H9 (cell line): ENCODE measurements at regions not wholly inside any gene's neighbourhood (a gene's known extent, or its start where the extent isn't known, plus 50 kb on each side); places are given as distances from the start of the nearest gene placed in this dataset.

Source experiments
- DNase-seq: peaks from one replicate; pipeline ENCODE4 v3.0.0-alpha.2; 2017
- H2AFZ ChIP-seq: one replicate; pipeline ENCODE4 v1.6.1; 2013; ENCODE audit warnings: mild to moderate bottlenecking, low read length, control low read depth, moderate library complexity
- H2AK5ac ChIP-seq: 2 replicates; pipeline ENCODE4 v1.6.1; 2013; ENCODE audit warnings: low read length, control low read depth, mixed read lengths; ENCODE audit not compliant: insufficient read length
- H2BK120ac ChIP-seq: one replicate; pipeline ENCODE4 v1.6.1; 2013; ENCODE audit warnings: low read depth, mild to moderate bottlenecking, low read length, control low read depth, inconsistent platforms; ENCODE audit not compliant: poor library complexity, severe bottlenecking
- H2BK12ac ChIP-seq: 2 replicates; pipeline ENCODE4 v1.6.1; 2013; ENCODE audit warnings: low read length, control low read depth, mixed read lengths, low read depth; ENCODE audit not compliant: insufficient read length
- H2BK15ac ChIP-seq: 2 replicates; pipeline ENCODE4 v1.6.1; 2013; ENCODE audit warnings: low read depth, low read length, control low read depth
- H2BK20ac ChIP-seq: one replicate; pipeline ENCODE4 v1.6.1; 2013; ENCODE audit warnings: low read depth, mild to moderate bottlenecking, low read length, control low read depth, inconsistent platforms; ENCODE audit not compliant: poor library complexity, severe bottlenecking
- H2BK5ac ChIP-seq: 2 replicates; pipeline ENCODE4 v1.6.1; 2013; ENCODE audit warnings: low read length, control low read depth, mixed read lengths; ENCODE audit not compliant: insufficient read length
- H3K14ac ChIP-seq: 2 replicates; pipeline ENCODE4 v1.6.1; 2013; ENCODE audit warnings: low read length, control low read depth; ENCODE audit not compliant: insufficient read depth
- H3K18ac ChIP-seq: 2 replicates; pipeline ENCODE4 v1.6.1; 2013; ENCODE audit warnings: low read depth, mild to moderate bottlenecking, mixed read lengths, low read length, control low read depth; ENCODE audit not compliant: insufficient read length
- H3K23ac ChIP-seq: 2 replicates; pipeline ENCODE4 v1.6.1; 2013; ENCODE audit warnings: low read length, control low read depth, mixed read lengths, low read depth; ENCODE audit not compliant: insufficient read length
- H3K23me2 ChIP-seq: 2 replicates; pipeline ENCODE4 v1.6.1; 2013; ENCODE audit warnings: low read depth, mild to moderate bottlenecking, mixed read lengths, low read length, control low read depth; ENCODE audit not compliant: insufficient read length, poor library complexity, severe bottlenecking
- H3K27ac ChIP-seq: 2 replicates; pipeline ENCODE4 v1.5.1; 2013; ENCODE audit warnings: low read length, control low read depth, mixed read lengths, low read depth; ENCODE audit not compliant: insufficient read length
- H3K27me3 ChIP-seq: 2 replicates; pipeline ENCODE4 v1.6.1; 2013; ENCODE audit warnings: low read length, control low read depth, inconsistent platforms; ENCODE audit not compliant: insufficient read depth
- H3K4ac ChIP-seq: 2 replicates; pipeline ENCODE4 v1.6.1; 2013; ENCODE audit warnings: low read depth, mild to moderate bottlenecking, control low read depth, inconsistent platforms, low read length, moderate library complexity
- H3K4me1 ChIP-seq: 2 replicates; pipeline ENCODE4 v1.6.1; 2013; ENCODE audit warnings: low read length, control low read depth, inconsistent platforms; ENCODE audit not compliant: insufficient read depth
- H3K4me2 ChIP-seq: 2 replicates; pipeline ENCODE4 v1.6.1; 2013; ENCODE audit warnings: low read length, control low read depth, mixed read lengths; ENCODE audit not compliant: insufficient read length, insufficient read depth
- H3K56ac ChIP-seq: 2 replicates; pipeline ENCODE4 v1.6.1; 2013; ENCODE audit warnings: low read depth, mild to moderate bottlenecking, mixed read lengths, low read length, control low read depth; ENCODE audit not compliant: insufficient read length
- H3K79me1 ChIP-seq: 2 replicates; pipeline ENCODE4 v1.6.1; 2013; ENCODE audit warnings: low read depth, mild to moderate bottlenecking, moderate library complexity, low read length, control low read depth, inconsistent platforms; ENCODE audit not compliant: insufficient read depth, poor library complexity, severe bottlenecking
- H3K79me2 ChIP-seq: 2 replicates; pipeline ENCODE4 v1.6.1; 2013; ENCODE audit warnings: low read length, control low read depth, inconsistent platforms; ENCODE audit not compliant: insufficient read depth
- H3K9ac ChIP-seq: 2 replicates; pipeline ENCODE4 v1.6.1; 2013; ENCODE audit warnings: low read length, control low read depth, mixed read lengths; ENCODE audit not compliant: insufficient read length; ENCODE audit errors: extremely low read depth
- H3K9me3 ChIP-seq: one replicate; pipeline ENCODE4 v1.6.1; 2013; ENCODE audit warnings: low read depth, low read length, inconsistent platforms; ENCODE audit not compliant: control insufficient read depth
- H3T11ph ChIP-seq: one replicate; pipeline ENCODE4 v1.6.1; 2013; ENCODE audit warnings: mild to moderate bottlenecking, low read length, control low read depth, inconsistent platforms
- H4K20me1 ChIP-seq: one replicate; pipeline ENCODE4 v1.6.1; 2013; ENCODE audit not compliant: control insufficient read depth, insufficient read length, insufficient read depth
- H4K5ac ChIP-seq: 2 replicates; pipeline ENCODE4 v1.6.1; 2013; ENCODE audit warnings: low read depth, mild to moderate bottlenecking, mixed read lengths, low read length, control low read depth; ENCODE audit not compliant: insufficient read length
- H4K8ac ChIP-seq: replicated peaks from 2 replicates; pipeline ENCODE4 v1.6.1; 2013; ENCODE audit warnings: low read length, control low read depth, mixed read lengths, low read depth; ENCODE audit not compliant: insufficient read length
- H4K91ac ChIP-seq: 2 replicates; pipeline ENCODE4 v1.6.1; 2013; ENCODE audit warnings: low read depth, mild to moderate bottlenecking, moderate library complexity, mixed read lengths, low read length, control low read depth; ENCODE audit not compliant: insufficient read length
- H3K27ac Mint-ChIP-seq, 3 experiments: 2 replicates in 2 of 3; 3 replicates in 1 of 3; pipeline ENCODE4 v1.8.0; 2020 to 2021; ENCODE audit warnings: mixed read lengths in 3 of 3, mild to moderate bottlenecking in 1 of 3, moderate library complexity in 1 of 3
- H3K27me3 Mint-ChIP-seq: 2 replicates; pipeline ENCODE4 v1.8.0; 2021; ENCODE audit warnings: low read depth, mild to moderate bottlenecking, moderate library complexity, mixed read lengths
- H3K36me3 Mint-ChIP-seq, 3 experiments: 2 replicates in 2 of 3; 3 replicates in 1 of 3; pipeline ENCODE4 v1.8.0; 2020 to 2021; ENCODE audit warnings: low read depth in 3 of 3, mixed read lengths in 3 of 3; ENCODE audit not compliant: insufficient read depth in 1 of 3
- H3K4me1 Mint-ChIP-seq, 2 experiments: 2 replicates each; pipeline ENCODE4 v1.8.0; 2020; ENCODE audit warnings: mixed read lengths in 2 of 2
- H3K4me3 Mint-ChIP-seq, 2 experiments: 2 replicates in 1 of 2; 3 replicates in 1 of 2; pipeline ENCODE4 v1.8.0; 2020 to 2021; ENCODE audit warnings: mild to moderate bottlenecking in 2 of 2, mixed read lengths in 2 of 2, moderate library complexity in 1 of 2
- H3K9me3 Mint-ChIP-seq, 2 experiments: 2 replicates in 1 of 2; 3 replicates in 1 of 2; pipeline ENCODE4 v1.8.0; 2020; ENCODE audit warnings: mild to moderate bottlenecking in 2 of 2, mixed read lengths in 2 of 2, moderate library complexity in 1 of 2
- CTCF ChIP-seq: fragments of 200-600 bp; sonication (generic); conservative IDR thresholded peaks from 3 replicates; pipeline ENCODE4 v1.8.0; 2021; ENCODE audit warnings: antibody characterized with exemption, mild to moderate bottlenecking
- WGBS: extraction: QIAGEN DNeasy Blood & Tissue Kit; methylation state at CpG from one replicate; pipeline ENCODE4 v1.1.7; 2013; ENCODE audit warnings: missing lambda C conversion rate, low lambda C conversion rate, mixed read lengths; ENCODE audit not compliant: insufficient read length; ENCODE audit errors: extremely low coverage; 5-methylcytosine and 5-hydroxymethylcytosine counted together

- Histone ChIP-seq H2AK5ac (no peak overlapping the region), H3K23ac (no peak overlapping the region), H3K27ac (no peak overlapping the region), H2BK15ac (no peak overlapping the region), H2AFZ (no peak overlapping the region), H2BK20ac (no peak overlapping the region), H3K23me2 (no peaks in the 10 kb centered on the region), H3K18ac (no peak overlapping the region), H3K56ac (no peak overlapping the region), H3K27me3 (no peaks in the 10 kb centered on the region), H3K4ac (no peak overlapping the region), H4K91ac (no peak overlapping the region), H3K9ac (no peak overlapping the region), H4K8ac (no peak overlapping the region), H3K4me1 (no peaks in the 10 kb centered on the region; the same call in 1 of the 2 replicates), H3K79me1 (no peaks in the 10 kb centered on the region), H3T11ph (no peak overlapping the region), H3K4me2 (no peak overlapping the region), H4K5ac (no peak overlapping the region), H2BK5ac (no peak overlapping the region), H3K79me2 (no peaks in the 10 kb centered on the region), H4K20me1 (no peaks in the 10 kb centered on the region), H3K9me3 (no peaks in the 10 kb centered on the region), H2BK12ac (no peak overlapping the region), H3K14ac (no peak overlapping the region), H2BK120ac (no peak overlapping the region)
- WGBS, result no CpG with 5 or more reads among the region's 19 CpGs
- peaks cover 4% of the 10 kb centered on the region in 2 experiments; a peak in 4 of 5 replicates for H3K9me3 Mint-ChIP-seq
- DNase-seq, result no peak
- peaks cover 5% of the 10 kb centered on the region for H3K27me3 Mint-ChIP-seq
- H3K27ac Mint-ChIP-seq, result peak overlapping the region in 1 of 3 experiments; percentile 40; a peak in 1 of 7 replicates
- H3K36me3 Mint-ChIP-seq, result peaks cover 0 to 5% (median 0%) of the 10 kb centered on the region in 3 experiments; a peak in 4 of 7 replicates
- H3K4me3 Mint-ChIP-seq, result no peak overlapping the region
- no peak for TF ChIP-seq CTCF
- H3K4me1 Mint-ChIP-seq, result peaks cover 5 to 11% of the 10 kb centered on the region in 2 experiments; a peak in 3 of 4 replicates
These were observed 317.5 kb upstream of the DIO3 start for GRCh38 chr14:101243587-101244338.
